B cell (primary cell): ENCODE measurements at regions not wholly inside any gene's neighbourhood (a gene's known extent, or its start where the extent isn't known, plus 50 kb on each side); places are given as distances from the start of the nearest gene placed in this dataset.

ENCODE experiments used
- ATAC-seq: fragments of 200-7000 bp; cut with Tn5 transposase; one replicate; pipeline ENCODE4 v1.10.0; 2021; ENCODE audit warnings: low read depth, mild to moderate bottlenecking, moderate number of reproducible peaks, moderate library complexity
- CTCF ChIA-PET: fragments of 350-600 bp; sonication (Branson Sonifier 250); formaldehyde crosslinking; loops from one replicate; lab custom pipeline; 2021; ENCODE audit warnings: antibody characterized with exemption, inconsistent platforms; lab: Charles Lee
- POLR2A ChIA-PET: fragments of 350-600 bp; sonication (Branson Sonifier 250); formaldehyde crosslinking; loops from one replicate; lab custom pipeline; 2021; ENCODE audit warnings: antibody characterized with exemption; lab: Charles Lee
- DNase-seq: peaks from one replicate; pipeline ENCODE4 v3.0.0; 2013
- H2AFZ ChIP-seq: 2 replicates; pipeline ENCODE4 v1.6.1; 2012; ENCODE audit warnings: mild to moderate bottlenecking, low read depth, low read length; ENCODE audit not compliant: insufficient read depth, poor library complexity, severe bottlenecking
- H3K27ac ChIP-seq, 2 donors: 1 replicate in 1 of 2; 2 replicates in 1 of 2; pipeline ENCODE4 v1.5.1; 2012 to 2013; ENCODE audit warnings: low read length in 2 of 2, mild to moderate bottlenecking in 2 of 2, moderate library complexity in 1 of 2
- H3K27me3 ChIP-seq, 4 experiments: fragments of 200-600 bp in 1 of 4; sonication (generic) in 1 of 4; replicated peaks in 1 of 4; 1 replicate in 2 of 4; 2 replicates in 2 of 4; pipeline versions ENCODE4 v1.6.1 to v1.7.0; 2013 to 2016; ENCODE audit warnings: low read length in 3 of 4, mild to moderate bottlenecking in 2 of 4, mixed read lengths in 1 of 4, moderate library complexity in 1 of 4; ENCODE audit not compliant: insufficient read depth in 4 of 4, control insufficient read depth in 3 of 4; ENCODE audit errors: control extremely low read depth in 1 of 4
- H3K36me3 ChIP-seq, 2 experiments: replicated peaks in 1 of 2; 1 replicate in 1 of 2; 2 replicates in 1 of 2; pipeline versions ENCODE4 v1.6.1 to v1.7.1; 2013; ENCODE audit warnings: low read length in 1 of 2; ENCODE audit not compliant: insufficient read depth in 2 of 2, control insufficient read depth in 1 of 2; ENCODE audit errors: control extremely low read depth in 1 of 2, extremely low read depth in 1 of 2
- H3K4me1 ChIP-seq, 2 donors: fragments of 200-600 bp in 1 of 2; sonication (generic) in 1 of 2; 1 replicate in 1 of 2; 2 replicates in 1 of 2; pipeline versions ENCODE4 v1.5.1 to v1.6.1; 2013 to 2017; ENCODE audit warnings: low read length in 2 of 2; ENCODE audit not compliant: control insufficient read depth in 2 of 2, insufficient read depth in 2 of 2
- H3K4me2 ChIP-seq: replicated peaks from 2 replicates; pipeline ENCODE3; 2012; ENCODE audit warnings: mild to moderate bottlenecking, low read depth, low read length; ENCODE audit not compliant: poor library complexity, severe bottlenecking
- H3K4me3 ChIP-seq, 5 experiments: fragments of 200-600 bp in 1 of 5; sonication (generic) in 1 of 5; 1 replicate in 3 of 5; 2 replicates in 2 of 5; pipeline versions ENCODE4 v1.5.1 to v1.7.0; 2011 to 2016; ENCODE audit warnings: low read length in 4 of 5, mild to moderate bottlenecking in 4 of 5, low read depth in 2 of 5, control low read depth in 1 of 5, moderate library complexity in 1 of 5; ENCODE audit not compliant: insufficient read depth in 1 of 5; ENCODE audit errors: control extremely low read depth in 1 of 5, extremely low read depth in 1 of 5
- H3K79me2 ChIP-seq: fragments of 200-600 bp; sonication (generic); one replicate; pipeline ENCODE4 v1.6.0; 2016; ENCODE audit warnings: low read length; ENCODE audit not compliant: control insufficient read depth, insufficient read depth
- H3K9ac ChIP-seq: fragments of 200-600 bp; sonication (generic); 2 replicates; pipeline ENCODE4 v1.6.1; 2017; ENCODE audit warnings: mild to moderate bottlenecking, low read length, moderate library complexity
- H3K9me3 ChIP-seq, 3 donors: one replicate each; pipeline versions ENCODE4 v1.6.1 to v1.7.1; 2013; ENCODE audit warnings: low read length in 2 of 3; ENCODE audit not compliant: control insufficient read depth in 2 of 3, insufficient read depth in 1 of 3; ENCODE audit errors: control extremely low read depth in 1 of 3
- H4K20me1 ChIP-seq: 2 replicates; pipeline ENCODE4 v1.6.0; 2012; ENCODE audit warnings: mild to moderate bottlenecking, low read length; ENCODE audit not compliant: insufficient read depth, control insufficient read depth, poor library complexity, severe bottlenecking
- H3K27ac Mint-ChIP-seq: one replicate; pipeline ENCODE4 v1.8.0; 2021; ENCODE audit warnings: mixed read lengths
- H3K27me3 Mint-ChIP-seq: one replicate; pipeline ENCODE4 v1.8.0; 2021; ENCODE audit warnings: mixed read lengths
- H3K4me1 Mint-ChIP-seq: one replicate; pipeline ENCODE4 v1.8.0; 2021; ENCODE audit warnings: mixed read lengths
- H3K4me3 Mint-ChIP-seq: one replicate; pipeline ENCODE4 v1.8.0; 2021; ENCODE audit warnings: mixed read lengths
- H3K9me3 Mint-ChIP-seq: one replicate; pipeline ENCODE4 v1.8.0; 2022; ENCODE audit warnings: mixed read lengths; ENCODE audit not compliant: insufficient read depth
- EZH2 ChIP-seq: IDR thresholded peaks from 2 replicates; pipeline ENCODE4 v1.6.1; 2012; ENCODE audit warnings: borderline replicate concordance, low read depth, mild to moderate bottlenecking, moderate library complexity, low read length; ENCODE audit not compliant: insufficient read depth, poor library complexity, severe bottlenecking
- WGBS: methylation state at CpG from one replicate; pipeline ENCODE4 v1.1.5; 2013; ENCODE audit warnings: missing lambda C conversion rate; ENCODE audit not compliant: insufficient coverage; 5-methylcytosine and 5-hydroxymethylcytosine counted together
- intact Hi-C: fragments of 100-400 bp; cut with micrococcal nuclease; formaldehyde crosslinking; loops from one replicate; pipeline ENCODE4 v1.10.0; 2022
- TF ChIP-seq, protein P1 (sequence below): fragments of 200-600 bp; IDR thresholded peaks from one replicate; pipeline ENCODE4 v1.8.0; 2022; ENCODE audit warnings: antibody characterized with exemption, mild to moderate bottlenecking

DNA sequence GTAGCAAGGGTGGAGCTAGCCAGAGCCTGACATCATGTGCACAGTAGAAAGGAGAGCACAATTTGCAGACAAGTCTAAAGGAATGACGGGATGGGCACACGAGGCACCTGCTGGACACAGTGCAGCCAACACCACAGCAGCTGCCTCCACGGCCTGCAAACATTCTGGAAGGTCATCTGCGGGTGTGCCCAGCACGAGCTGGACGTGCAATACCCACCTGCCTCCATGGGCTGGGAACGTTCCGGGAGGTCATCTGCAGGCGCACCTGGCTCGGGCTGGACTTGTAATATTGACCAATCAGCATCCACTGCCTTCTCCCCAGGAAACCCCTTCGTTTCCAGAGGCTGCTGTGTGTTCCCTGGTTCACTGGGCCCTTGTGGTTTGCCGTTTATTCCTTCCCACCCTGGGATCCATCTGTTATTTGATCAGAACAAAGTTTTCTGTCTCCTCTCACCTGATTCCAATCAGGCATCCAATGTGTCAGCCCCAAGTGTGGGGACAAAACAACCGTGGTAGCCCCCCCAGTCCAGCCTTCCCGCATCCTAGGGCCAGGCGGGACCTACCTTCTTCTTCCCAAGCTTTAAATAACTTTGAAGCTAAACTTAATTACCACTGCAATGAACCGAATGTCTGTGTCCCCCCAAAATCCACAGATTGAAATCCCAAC is 243.4 kb upstream of the PPP2R2D start:
- no peak overlapping the region for H3K4me3 ChIP-seq
- Mint-ChIP-seq H3K27ac (no peak overlapping the region), H3K9me3 (peaks cover 5% of the 10 kb centered on the region), H3K27me3 (peaks cover 5% of the 10 kb centered on the region), H3K4me1 (no peaks in the 10 kb centered on the region), H3K4me3 (no peak overlapping the region)
- no peaks in the 10 kb centered on the region for H3K36me3 ChIP-seq
- intact Hi-C loops = no loop called here
- CTCF ChIA-PET = no interaction called here
- TF ChIP-seq, protein P1, sequence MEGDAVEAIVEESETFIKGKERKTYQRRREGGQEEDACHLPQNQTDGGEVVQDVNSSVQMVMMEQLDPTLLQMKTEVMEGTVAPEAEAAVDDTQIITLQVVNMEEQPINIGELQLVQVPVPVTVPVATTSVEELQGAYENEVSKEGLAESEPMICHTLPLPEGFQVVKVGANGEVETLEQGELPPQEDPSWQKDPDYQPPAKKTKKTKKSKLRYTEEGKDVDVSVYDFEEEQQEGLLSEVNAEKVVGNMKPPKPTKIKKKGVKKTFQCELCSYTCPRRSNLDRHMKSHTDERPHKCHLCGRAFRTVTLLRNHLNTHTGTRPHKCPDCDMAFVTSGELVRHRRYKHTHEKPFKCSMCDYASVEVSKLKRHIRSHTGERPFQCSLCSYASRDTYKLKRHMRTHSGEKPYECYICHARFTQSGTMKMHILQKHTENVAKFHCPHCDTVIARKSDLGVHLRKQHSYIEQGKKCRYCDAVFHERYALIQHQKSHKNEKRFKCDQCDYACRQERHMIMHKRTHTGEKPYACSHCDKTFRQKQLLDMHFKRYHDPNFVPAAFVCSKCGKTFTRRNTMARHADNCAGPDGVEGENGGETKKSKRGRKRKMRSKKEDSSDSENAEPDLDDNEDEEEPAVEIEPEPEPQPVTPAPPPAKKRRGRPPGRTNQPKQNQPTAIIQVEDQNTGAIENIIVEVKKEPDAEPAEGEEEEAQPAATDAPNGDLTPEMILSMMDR = no peak
- TF ChIP-seq EZH2 = no peak
- no peak overlapping the region for H3K9ac ChIP-seq
- no peaks in the 10 kb centered on the region for H3K4me1 ChIP-seq
- no peak for DNase-seq
- peaks cover 0 to 24% (median 0%) of the 10 kb centered on the region in 3 donors for H3K9me3 ChIP-seq
- 86% methylated on average over 15 of the region's 16 CpGs for WGBS
- no peak for ATAC-seq
- H3K27me3 ChIP-seq = peaks cover 0 to 3% (median 0%) of the 10 kb centered on the region in 4 experiments
- no peak overlapping the region for H3K27ac ChIP-seq
- H4K20me1 ChIP-seq = no peaks in the 10 kb centered on the region
- H2AFZ ChIP-seq = no peak overlapping the region
- POLR2A ChIA-PET = no interaction called here
- no peak overlapping the region for H3K4me2 ChIP-seq
- H3K79me2 ChIP-seq = no peaks in the 10 kb centered on the region

DNA sequence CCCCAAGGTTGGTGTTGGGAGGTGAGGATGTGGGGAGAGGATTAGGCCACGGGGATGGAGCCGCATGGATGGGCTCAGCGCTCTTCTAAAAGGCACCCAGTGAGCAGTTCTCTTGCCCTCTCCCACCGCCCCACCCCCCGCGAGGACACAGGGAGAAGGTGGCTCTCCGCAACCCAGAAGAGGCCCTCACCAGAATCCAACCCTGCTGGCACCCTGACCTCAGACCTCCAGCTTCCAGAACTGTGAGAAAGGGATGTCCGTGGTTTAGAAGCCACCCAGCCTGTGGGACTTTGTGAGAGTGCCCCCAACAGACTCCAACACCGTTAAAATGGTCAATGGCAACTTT is 242.8 kb upstream of the PPP2R2D start:
- no peak for ATAC-seq
- no peak overlapping the region for H3K27ac ChIP-seq
- CTCF ChIA-PET = no interaction called here
- 94% methylated on average over 8 of the region's 9 CpGs for WGBS
- DNase-seq = no peak
- Mint-ChIP-seq H3K4me1 (no peaks in the 10 kb centered on the region), H3K4me3 (no peak overlapping the region), H3K27me3 (peaks cover 5% of the 10 kb centered on the region), H3K27ac (no peak overlapping the region), H3K9me3 (peaks cover 5% of the 10 kb centered on the region)
- no peak overlapping the region for H3K4me3 ChIP-seq
- H2AFZ ChIP-seq = no peak overlapping the region
- intact Hi-C loops = no loop called here
- no peak overlapping the region for H3K4me2 ChIP-seq
- peaks cover 0 to 27% (median 0%) of the 10 kb centered on the region in 3 donors for H3K9me3 ChIP-seq
- no peaks in the 10 kb centered on the region for H3K36me3 ChIP-seq
- no peaks in the 10 kb centered on the region for H4K20me1 ChIP-seq
- H3K27me3 ChIP-seq = no peaks in the 10 kb centered on the region
- no peak overlapping the region for H3K9ac ChIP-seq
- no peak for TF ChIP-seq EZH2
- TF ChIP-seq, protein P1 = no peak
- POLR2A ChIA-PET = no interaction called here
- no peaks in the 10 kb centered on the region for H3K79me2 ChIP-seq
- no peaks in the 10 kb centered on the region for H3K4me1 ChIP-seq
